Left cardiac atrium (tissue), 4 donors: ENCODE measurements at regions not wholly inside any gene's neighbourhood (a gene's known extent, or its start where the extent isn't known, plus 50 kb on each side); places are given as distances from the start of the nearest gene placed in this dataset.

Experiments
- ATAC-seq, 2 donors: fragments of 200-7000 bp; cut with Tn5 transposase; one replicate each; pipeline ENCODE4 v1.9.1; 2020; ENCODE audit warnings: mild to moderate bottlenecking in 2 of 2, moderate library complexity in 2 of 2
- DNase-seq: peaks from one replicate; pipeline ENCODE4 v3.0.0-alpha.2; 2020
- intact Hi-C, 2 donors: fragments of 100-400 bp; cut with DNase I; formaldehyde crosslinking; loops; one replicate each; pipeline versions ENCODE4 v1.14.1 to v1.15.1; 2022 to 2023
- donor health status: DM: no; HTN: yes; CAD: no.
- donor health status: DM: no; HTN: yes; CAD: no; lungs with severe emphysema.
- donor health status: DM: yes; HTN: yes; CAD: no.
- donor health status: Dilated cardiomyopathy.

DNA sequence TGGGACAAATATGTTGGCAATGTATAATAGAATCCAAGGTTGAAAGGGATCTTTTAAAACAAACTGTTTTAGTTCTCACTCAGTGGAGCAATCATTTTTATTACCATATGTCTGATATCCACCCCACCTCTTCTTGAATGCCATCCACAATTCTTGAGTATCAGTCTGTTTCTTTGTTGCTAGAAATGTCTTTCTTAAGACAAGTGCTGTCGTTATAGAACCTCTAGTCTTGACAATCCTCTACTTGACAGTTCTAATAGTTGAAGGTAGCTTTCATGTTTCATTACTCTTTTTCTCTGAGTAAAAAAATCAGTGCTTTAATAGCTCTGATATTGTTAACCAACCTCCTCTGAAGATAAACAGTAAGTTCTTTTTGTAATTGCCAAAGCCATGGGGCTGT lies 737.9 kb downstream of the MECOM start:
- no peak for ATAC-seq

GRCh38 chr3:168914662-168915061 lies 748.9 kb downstream of the MECOM start:
- intact Hi-C loops = no loop called here

More for the DNA sequence above, 737.9 kb downstream of the MECOM start:
- DNase-seq = no peak
- intact Hi-C loops = no loop called here

GRCh38 chr3:168909260-168909659 lies 754.3 kb downstream of the MECOM start:
- ATAC-seq = no peak
- no peak for DNase-seq
- intact Hi-C loops = no loop called here

More at GRCh38 chr3:168914662-168915061, 748.9 kb downstream of the MECOM start:
- no peak for DNase-seq
- ATAC-seq = no peak

GRCh38 chr3:168895419-168895818 lies 768.1 kb downstream of the MECOM start:
- no peak for DNase-seq
- intact Hi-C loops = no loop called here
- ATAC-seq = no peak

DNA sequence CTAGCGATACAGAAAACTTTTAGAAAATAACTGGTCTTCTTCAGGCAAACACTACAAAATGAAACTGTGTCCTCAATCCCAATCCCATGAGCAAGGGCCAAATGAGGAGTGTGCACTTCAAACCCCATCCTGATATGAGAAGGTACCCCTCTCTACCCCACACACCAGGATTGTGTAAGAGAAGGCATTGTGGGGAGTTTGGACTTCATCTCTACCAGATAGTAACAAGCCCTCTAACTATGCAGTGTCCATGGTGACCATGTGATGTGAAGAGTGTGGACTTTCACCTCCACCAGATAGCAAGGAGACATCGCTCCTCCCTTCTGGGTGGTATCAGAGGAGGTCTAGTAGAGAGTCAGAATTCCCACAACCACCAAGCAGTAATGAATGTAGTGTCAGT lies 769.3 kb downstream of the MECOM start:
- intact Hi-C loops = no loop called here
- ATAC-seq (no peak), DNase-seq (no peak)

DNA sequence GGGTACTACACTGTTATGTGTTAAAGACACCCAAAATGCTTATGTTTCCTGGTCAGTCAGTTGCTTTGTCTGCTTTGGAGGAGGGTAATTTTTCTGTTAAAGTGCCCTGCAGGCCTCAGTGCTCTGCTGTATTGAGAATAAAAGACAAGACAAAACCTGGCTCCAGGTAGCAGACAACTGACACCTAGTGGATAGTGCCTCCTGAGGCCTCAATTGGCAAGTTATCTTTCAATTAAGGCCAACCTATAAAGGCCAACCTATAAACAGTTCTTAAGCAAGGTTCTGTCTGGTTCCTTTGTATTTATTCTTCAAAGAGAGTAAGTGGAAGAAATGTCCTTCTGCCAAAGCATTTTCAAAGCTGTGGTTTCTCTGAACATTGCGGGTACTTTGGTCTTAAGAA lies 773.8 kb downstream of the MECOM start:
- DNase-seq (no peak), ATAC-seq (no peak)
- intact Hi-C loops = no loop called here

GRCh38 chr3:168888781-168889180 lies 774.7 kb downstream of the MECOM start:
- ATAC-seq (no peak), DNase-seq (no peak)
- intact Hi-C loops = no loop called here

GRCh38 chr3:168885028-168885427 lies 778.5 kb downstream of the MECOM start:
- DNase-seq = no peak
- ATAC-seq = no peak
- intact Hi-C loops = no loop called here

DNA sequence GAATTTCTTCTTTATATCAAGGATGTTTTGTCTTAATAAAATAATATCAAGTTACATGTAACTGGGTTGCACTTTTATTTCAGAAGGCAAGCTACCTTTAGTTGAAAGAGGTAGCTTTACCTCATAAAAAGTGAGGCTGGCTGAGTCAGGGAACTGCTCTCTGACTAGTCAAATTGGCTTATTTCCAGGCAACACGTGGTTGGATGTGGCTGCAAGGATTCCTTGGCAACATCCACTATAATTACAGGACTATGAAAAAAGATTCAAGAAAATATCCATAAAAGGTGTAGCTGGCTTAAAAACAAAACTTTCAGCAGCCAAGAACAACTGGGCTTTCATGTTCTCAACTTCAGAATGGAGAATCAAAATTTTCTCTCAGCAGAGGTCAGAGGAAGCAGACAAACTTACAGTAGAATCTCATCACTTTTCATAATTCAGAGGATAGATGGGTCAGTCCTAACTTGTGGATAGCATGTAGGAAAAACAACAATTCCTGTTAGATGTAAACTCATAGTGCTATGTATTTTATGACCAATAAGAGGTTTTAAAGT lies 779.1 kb downstream of the MECOM start:
- DNase-seq = no peak
- intact Hi-C loops = no loop called here
- peak; percentile 57 to 91 for ATAC-seq

DNA sequence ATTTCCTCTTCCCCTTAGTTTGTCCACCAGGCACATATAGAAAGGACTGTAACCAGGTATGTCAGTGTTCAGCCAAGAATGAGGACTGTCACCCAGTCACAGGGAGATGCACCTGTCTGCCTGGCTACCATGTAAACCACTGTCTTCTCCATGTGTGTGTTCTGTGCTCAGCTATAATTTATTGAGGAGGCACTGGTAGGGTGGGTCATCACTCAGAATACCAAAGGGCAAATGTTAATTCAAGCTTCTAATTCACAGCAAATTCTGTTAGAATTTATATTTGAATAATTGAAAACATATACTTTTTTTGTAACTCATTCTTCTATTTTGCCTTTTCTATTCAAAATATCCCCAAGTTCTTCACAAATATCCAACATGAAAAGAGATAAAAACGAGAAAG lies 780.4 kb downstream of the MECOM start:
- intact Hi-C loops = no loop called here
- ATAC-seq (no peak), DNase-seq (no peak)

- no peak for DNase-seq
- ATAC-seq = no peak
- intact Hi-C loops = no loop called here
These were observed 781.7 kb downstream of the MECOM start for GRCh38 chr3:168881804-168882203.

GRCh38 chr3:168878655-168879054 lies 782.9 kb upstream of the GOLIM4 start:
- intact Hi-C loops = no loop called here
- DNase-seq (no peak), ATAC-seq (peak in 1 of 2 donors; percentile 83)

- no peak for DNase-seq
- no peak for ATAC-seq
- intact Hi-C loops = no loop called here
These were observed 782.2 kb upstream of the GOLIM4 start for GRCh38 chr3:168877899-168878298.

DNA sequence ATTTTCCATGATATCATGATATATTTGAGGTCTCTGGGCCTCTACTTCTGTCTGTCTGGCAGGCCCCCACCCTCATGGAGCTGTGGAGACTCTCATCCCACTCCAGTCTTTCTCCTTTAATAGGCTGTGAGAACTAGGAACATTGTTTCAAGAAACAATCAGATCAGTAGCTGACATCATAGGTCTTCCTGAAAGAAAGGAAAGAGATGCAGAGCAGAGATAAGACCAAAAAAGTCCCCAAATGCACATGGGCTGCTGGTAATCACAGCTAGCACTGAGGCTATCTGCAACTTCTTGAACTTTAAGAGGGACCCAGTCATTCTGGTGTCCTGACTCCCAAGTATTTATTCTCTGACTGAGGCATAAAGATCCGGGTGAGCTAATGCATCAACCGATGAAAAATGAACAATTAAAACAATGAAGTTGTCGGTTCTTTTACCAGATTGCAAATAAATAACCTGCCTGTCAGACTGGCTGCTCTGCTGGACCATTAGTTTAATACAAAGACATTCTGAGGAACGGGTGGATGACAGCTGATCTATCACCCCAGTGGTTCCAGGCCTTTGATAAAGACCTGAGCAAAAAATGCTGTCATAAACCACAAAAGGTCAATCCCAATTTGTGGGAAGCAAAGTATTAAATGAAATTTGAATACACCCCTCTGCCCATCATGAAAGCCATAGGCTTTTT lies 780.8 kb upstream of the GOLIM4 start:
- intact Hi-C loops = no loop called here
- DNase-seq = no peak
- peak; percentile 15 to 57 for ATAC-seq

DNA sequence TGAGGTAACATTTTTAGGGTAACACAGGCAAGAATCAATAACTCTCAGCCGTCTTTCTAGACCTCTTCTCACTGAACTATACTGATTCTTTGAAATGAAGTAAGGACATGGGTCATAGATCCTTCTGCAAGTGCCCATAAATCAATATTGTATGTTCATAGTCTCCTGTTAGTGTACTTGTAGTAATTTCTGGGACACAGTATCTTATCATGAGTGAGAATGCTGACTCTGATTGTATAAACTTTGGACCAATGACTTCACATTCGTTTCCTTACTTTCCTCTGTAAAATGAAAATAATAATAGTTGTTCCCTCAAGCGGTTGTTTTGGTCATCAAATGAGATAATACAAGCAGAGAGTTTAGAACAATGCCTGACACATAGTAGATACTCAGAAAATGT lies 777.1 kb upstream of the GOLIM4 start:
- DNase-seq (no peak), ATAC-seq (no peak)
- intact Hi-C loops = no loop called here

DNA sequence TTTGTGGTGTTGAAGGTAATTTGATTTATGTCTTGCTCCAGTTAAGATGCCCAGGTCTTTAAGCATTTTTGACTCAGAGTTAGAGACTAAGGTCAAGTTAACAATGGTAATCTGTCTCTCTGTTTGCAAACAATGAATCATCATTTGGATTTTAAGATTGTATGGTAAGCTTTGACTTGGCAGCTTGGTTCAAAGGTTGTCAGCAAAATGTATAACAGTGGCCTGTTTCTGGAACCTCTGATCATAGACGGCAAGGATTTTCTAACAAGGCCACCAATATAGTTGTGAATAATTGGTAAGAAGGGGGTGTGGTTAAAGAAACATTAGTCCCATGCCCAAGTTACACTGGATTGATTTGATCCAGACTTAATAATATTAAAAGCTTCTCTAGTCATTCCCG lies 775.2 kb upstream of the GOLIM4 start:
- DNase-seq (no peak), ATAC-seq (no peak)
- intact Hi-C loops = no loop called here

GRCh38 chr3:168865022-168865551 lies 769.4 kb upstream of the GOLIM4 start:
- DNase-seq (no peak), ATAC-seq (no peak)
- intact Hi-C loops = loop anchor here in 1 of 2 donors (10.0 kb wide), 1 partner anchor 800 kb away; the partner anchor contains the start of gene MECOM

- intact Hi-C loops = loop anchor here in 1 of 2 donors (5.0 to 10.0 kb wide), 2 partner anchors 800 to 878 kb away; partner anchors contain the start of gene MECOM
- no peak for DNase-seq
- no peak for ATAC-seq
These were observed 768.6 kb upstream of the GOLIM4 start for GRCh38 chr3:168864107-168865021.

- DNase-seq = no peak
- intact Hi-C loops = loop anchor here in 1 of 2 donors (5.0 to 10.0 kb wide), 2 partner anchors 801 to 879 kb away; partner anchors contain the start of gene MECOM
- no peak for ATAC-seq
These were observed 767.8 kb upstream of the GOLIM4 start for GRCh38 chr3:168863561-168863960.

GRCh38 chr3:168862466-168862865 lies 766.7 kb upstream of the GOLIM4 start:
- intact Hi-C loops = loop anchor here in 1 of 2 donors (5.0 to 10.0 kb wide), 2 partner anchors 802 to 880 kb away; partner anchors contain the start of gene MECOM

More at GRCh38 chr3:168862466-168862865, 766.7 kb upstream of the GOLIM4 start:
- ATAC-seq (no peak), DNase-seq (no peak)
